Osteocyte (in vitro differentiated cells): ENCODE measurements at regions not wholly inside any gene's neighbourhood (a gene's known extent, or its start where the extent isn't known, plus 50 kb on each side); places are given as distances from the start of the nearest gene placed in this dataset.

Source experiments
- DNase-seq: peaks from one replicate; pipeline ENCODE4 v3.0.0; 2021; ENCODE audit warnings: mixed read lengths; ENCODE audit not compliant: unreplicated experiment; ENCODE audit errors: extremely low spot score
- H3K27ac Mint-ChIP-seq: one replicate; pipeline ENCODE4 v1.8.0; 2021; ENCODE audit warnings: mild to moderate bottlenecking, mixed read lengths; ENCODE audit not compliant: unreplicated experiment
- H3K27me3 Mint-ChIP-seq: one replicate; pipeline ENCODE4 v1.8.0; 2021; ENCODE audit warnings: mixed read lengths; ENCODE audit not compliant: unreplicated experiment
- H3K36me3 Mint-ChIP-seq: one replicate; pipeline ENCODE4 v1.8.0; 2021; ENCODE audit warnings: mixed read lengths; ENCODE audit not compliant: unreplicated experiment
- H3K4me1 Mint-ChIP-seq: one replicate; pipeline ENCODE4 v1.8.0; 2021; ENCODE audit warnings: mixed read lengths; ENCODE audit not compliant: unreplicated experiment
- H3K4me3 Mint-ChIP-seq: one replicate; pipeline ENCODE4 v1.8.0; 2021; ENCODE audit warnings: mild to moderate bottlenecking, moderate library complexity, mixed read lengths; ENCODE audit not compliant: unreplicated experiment
- H3K9me3 Mint-ChIP-seq: one replicate; pipeline ENCODE4 v1.8.0; 2021; ENCODE audit warnings: mixed read lengths; ENCODE audit not compliant: unreplicated experiment
- CTCF ChIP-seq: fragments of 200-600 bp; sonication (generic); IDR thresholded peaks from 2 replicates; pipeline ENCODE4 v1.5.0; 2021; ENCODE audit warnings: antibody characterized with exemption, mild to moderate bottlenecking, moderate library complexity

DNA sequence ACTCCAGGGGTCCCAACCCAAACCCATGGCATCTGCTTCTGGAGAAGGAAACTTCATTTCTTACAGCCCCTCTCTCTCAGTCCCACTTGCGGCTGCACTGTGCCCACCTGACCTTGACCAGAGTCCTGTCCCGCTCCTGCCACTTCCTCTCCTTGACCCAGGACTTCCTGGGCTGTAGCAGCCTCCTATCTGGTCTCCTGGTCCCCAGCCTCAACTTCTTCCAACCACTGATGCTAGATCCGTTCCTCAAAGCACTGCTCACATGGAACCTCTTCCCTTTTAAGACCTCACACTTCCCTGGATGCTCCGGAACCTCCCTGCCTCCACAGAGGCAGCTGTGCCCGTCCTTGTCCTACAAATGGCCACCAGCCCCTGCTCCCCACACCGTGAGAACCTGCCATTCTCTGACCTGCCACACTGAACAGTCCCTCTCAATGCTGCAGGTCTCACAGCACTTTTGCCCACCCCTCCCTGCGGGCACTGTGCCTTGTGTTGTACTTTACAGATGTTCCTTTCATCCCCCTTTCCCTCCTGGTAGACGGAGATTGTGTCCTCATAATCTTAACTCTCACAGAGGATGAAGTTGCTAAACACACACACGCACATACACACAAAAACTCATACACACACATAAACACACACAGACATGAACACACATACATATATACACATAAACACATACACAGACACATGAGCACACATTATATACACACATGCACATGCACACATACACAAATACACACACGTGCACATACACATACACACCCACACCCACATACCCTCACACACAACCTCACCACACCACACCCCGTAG is 59.6 kb upstream of the NXT1 start:
- Mint-ChIP-seq H3K4me1 (no peaks in the 10 kb centered on the region), H3K27ac (no peak overlapping the region), H3K9me3 (no peaks in the 10 kb centered on the region), H3K4me3 (no peak overlapping the region), H3K27me3 (peaks cover 30% of the 10 kb centered on the region), H3K36me3 (no peaks in the 10 kb centered on the region)
- no peak for DNase-seq
- no peak for TF ChIP-seq CTCF

GRCh38 chr20:23289724-23290395 is 60.7 kb upstream of the NXT1 start:
- no peak for TF ChIP-seq CTCF
- H3K4me1 Mint-ChIP-seq: no peaks in the 10 kb centered on the region
- no peak overlapping the region for H3K27ac Mint-ChIP-seq
- no peaks in the 10 kb centered on the region for H3K9me3 Mint-ChIP-seq
- peaks cover 30% of the 10 kb centered on the region for H3K27me3 Mint-ChIP-seq
- no peak for DNase-seq
- H3K36me3 Mint-ChIP-seq: no peaks in the 10 kb centered on the region
- H3K4me3 Mint-ChIP-seq: no peak overlapping the region

GRCh38 chr20:23289249-23289648 is 61.3 kb upstream of the NXT1 start:
- no peak for TF ChIP-seq CTCF
- Mint-ChIP-seq H3K27ac (no peak overlapping the region), H3K4me3 (no peak overlapping the region), H3K36me3 (no peaks in the 10 kb centered on the region), H3K27me3 (peaks cover 29% of the 10 kb centered on the region), H3K4me1 (no peaks in the 10 kb centered on the region), H3K9me3 (no peaks in the 10 kb centered on the region)
- DNase-seq: no peak

- no peaks in the 10 kb centered on the region for H3K4me1 Mint-ChIP-seq
- DNase-seq: no peak
- no peaks in the 10 kb centered on the region for H3K9me3 Mint-ChIP-seq
- no peak overlapping the region for H3K27ac Mint-ChIP-seq
- no peak for TF ChIP-seq CTCF
- peaks cover 40% of the 10 kb centered on the region for H3K27me3 Mint-ChIP-seq
- H3K36me3 Mint-ChIP-seq: no peaks in the 10 kb centered on the region
- H3K4me3 Mint-ChIP-seq: no peak overlapping the region
These were observed 63.0 kb upstream of the NXT1 start for GRCh38 chr20:23287354-23288190.
